ENCODE measurements at regions not wholly inside any gene's neighbourhood (a gene's known extent, or its start where the extent isn't known, plus 50 kb on each side); places are given as distances from the start of the nearest gene placed in this dataset.
"Not testable (repeated sequence)": the region's sequence is repeated elsewhere in the genome, so short reads cannot be mapped to it uniquely, and the experiment has no call there.

DNA sequence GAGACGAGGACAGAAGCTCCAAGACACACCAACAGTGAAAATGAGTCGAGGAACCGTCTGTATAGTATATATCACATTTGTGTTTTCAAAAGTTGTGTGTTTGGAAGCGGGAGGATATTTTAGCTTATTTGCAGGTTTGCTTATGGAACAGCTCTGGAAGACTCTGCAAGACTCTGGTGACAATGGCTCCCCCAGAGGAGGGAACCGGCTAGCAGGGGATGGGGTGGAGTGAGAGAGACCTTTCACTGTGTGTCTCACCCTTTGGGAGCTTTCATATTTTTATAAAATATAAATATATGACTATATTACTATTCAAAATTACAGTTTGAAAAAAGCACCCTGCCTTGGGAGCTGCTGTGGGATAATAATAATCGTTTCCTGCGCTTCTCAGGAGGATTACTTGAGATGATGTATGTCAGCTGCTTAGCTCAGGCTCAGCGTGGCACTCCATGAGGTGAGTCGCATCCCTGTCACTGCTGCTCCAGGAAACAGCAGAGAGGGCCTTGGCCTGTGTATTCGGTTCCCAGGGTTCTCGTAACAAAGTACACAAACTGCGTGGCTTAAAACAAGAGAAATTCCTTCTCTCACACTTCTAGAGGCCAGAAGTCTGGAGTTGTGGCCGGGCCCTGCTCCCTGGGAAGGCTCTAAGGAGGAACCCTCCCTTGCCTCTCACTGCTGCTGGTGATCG, 183.9 kb downstream of the FAM43A start:
- DNase-seq = no peak
- Histone ChIP-seq H3K36me3 (no peaks in the 10 kb centered on the region), H3K4me1 (peaks cover 20% of the 10 kb centered on the region), H3K4me3 (no peak overlapping the region), H3K9me3 (replicated peaks) (no peaks in the 10 kb centered on the region), H3K27ac (no peak overlapping the region), H3K27me3 (no peaks in the 10 kb centered on the region)

DNA sequence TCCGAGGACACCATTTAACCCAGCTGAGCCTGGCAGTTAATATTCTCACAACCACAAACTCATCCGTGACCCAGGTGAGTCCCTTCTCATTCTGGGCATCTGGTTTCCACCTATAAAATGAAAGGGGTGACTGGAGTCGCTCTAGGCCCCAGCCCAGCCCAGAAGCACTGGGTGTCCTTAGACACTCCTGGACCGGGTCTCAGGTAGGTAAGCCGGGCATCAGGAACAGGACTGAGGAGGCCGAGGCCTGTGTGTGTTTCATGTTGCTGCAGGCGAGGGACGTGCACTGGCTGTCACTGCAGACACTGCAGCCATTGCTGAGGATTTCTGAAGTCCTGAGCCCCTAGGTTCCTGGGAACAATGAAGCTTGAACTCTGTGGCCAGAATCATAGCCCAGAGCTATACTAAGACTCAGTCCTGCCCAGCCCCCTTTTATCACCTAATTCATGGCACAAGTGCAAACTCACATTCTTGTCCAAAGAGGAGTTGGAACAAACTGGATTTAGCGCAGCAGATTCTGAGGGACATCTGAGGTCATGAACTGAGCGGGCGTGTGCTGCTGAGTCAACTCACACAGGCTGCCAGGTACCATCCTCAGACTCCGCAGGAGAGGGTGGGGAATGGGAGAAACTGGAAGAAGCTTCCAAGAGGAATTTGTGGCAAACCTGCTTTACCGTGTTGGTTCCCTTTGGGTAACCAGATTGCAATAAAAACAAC, 184.9 kb downstream of the FAM43A start:
- no peak for DNase-seq
- H3K27me3 ChIP-seq = no peaks in the 10 kb centered on the region
- H3K4me3 ChIP-seq = no peak overlapping the region
- peaks cover 20% of the 10 kb centered on the region for H3K4me1 ChIP-seq
- no peaks in the 10 kb centered on the region for H3K9me3 ChIP-seq (replicated peaks)
- H3K36me3 ChIP-seq = no peaks in the 10 kb centered on the region
- no peak overlapping the region for H3K27ac ChIP-seq

DNA sequence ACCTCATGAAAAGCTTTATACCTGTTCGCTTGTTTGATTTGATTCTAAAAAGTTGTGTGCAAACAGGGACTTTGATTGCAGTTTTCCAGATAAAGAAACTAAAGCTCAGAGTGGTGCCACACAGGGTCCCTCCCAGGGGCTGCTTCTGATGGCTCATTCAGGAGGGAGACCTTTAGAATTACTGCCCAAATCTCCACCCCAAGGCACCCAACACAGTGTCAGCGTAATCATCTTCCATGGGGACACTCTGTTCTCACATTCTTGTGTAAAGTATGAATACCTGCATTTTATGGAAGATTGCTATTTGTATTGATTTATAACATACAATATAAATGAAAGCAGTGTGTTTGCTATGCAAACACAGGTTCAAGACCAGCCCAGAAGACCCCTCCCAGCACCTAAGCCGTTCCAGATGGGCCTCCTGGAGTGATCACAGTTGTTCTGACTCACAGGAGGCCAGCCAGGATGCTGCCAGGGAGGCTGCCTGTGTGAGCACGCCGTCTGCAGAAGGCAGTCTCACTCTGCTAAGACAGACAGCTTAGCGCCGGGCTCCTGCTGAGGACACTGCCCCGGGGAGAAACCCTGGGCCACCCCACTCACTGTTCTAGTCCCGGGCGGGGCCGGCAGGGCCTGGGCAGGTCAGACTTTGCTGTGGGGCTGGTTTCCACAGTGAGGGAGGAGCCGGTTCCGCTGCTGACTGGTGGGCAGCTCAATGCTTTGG, 185.6 kb downstream of the FAM43A start:
- Histone ChIP-seq H3K27me3 (no peaks in the 10 kb centered on the region), H3K9me3 (replicated peaks) (no peaks in the 10 kb centered on the region), H3K4me3 (peak overlapping the region; percentile 11; the same call in 1 of the 2 replicates), H3K27ac (peak overlapping the region; percentile 35), H3K36me3 (no peaks in the 10 kb centered on the region), H3K4me1 (peaks cover 20% of the 10 kb centered on the region)
- peak; percentile 85 to 86 for DNase-seq

DNA sequence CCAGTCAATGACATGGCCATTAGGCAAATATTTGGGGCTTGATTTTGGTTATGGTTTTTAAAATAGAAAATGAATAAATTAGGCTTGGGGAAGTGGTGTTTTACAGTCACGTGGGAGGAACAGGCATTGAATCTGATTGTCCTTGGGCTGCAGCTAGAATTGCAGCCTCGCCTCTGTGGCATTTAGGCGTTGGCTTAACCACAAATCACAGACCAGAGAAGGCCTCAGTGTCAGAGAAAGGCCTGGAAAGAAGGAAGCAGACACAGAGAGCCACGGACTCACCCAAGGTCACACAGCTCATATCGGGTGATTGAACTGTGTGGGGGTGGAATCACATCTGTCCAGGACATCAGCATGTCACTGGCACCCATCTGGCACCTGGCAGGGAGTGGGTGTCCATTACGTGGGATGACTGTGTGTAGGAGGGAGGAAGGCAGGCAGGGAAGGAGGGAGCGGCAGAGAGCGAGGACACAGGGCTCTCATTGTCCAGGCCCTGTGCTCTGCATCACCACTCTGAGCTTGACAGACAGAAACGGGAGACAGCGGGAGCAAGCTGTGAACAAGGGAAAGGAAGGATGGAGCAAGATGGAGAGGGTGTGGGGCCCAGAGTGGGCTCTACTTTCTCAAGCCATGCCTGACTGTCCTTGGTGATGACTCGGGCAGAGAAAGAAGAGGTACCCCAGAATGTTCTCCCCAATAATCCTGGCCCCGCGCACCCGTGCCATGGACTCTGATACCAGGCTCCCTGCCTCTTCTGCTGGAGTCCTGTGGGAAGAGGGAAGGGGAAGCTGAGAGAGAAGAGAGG, 186.4 kb downstream of the FAM43A start:
- peak; percentile 64 to 71 for DNase-seq
- Histone ChIP-seq H3K9me3 (replicated peaks) (no peaks in the 10 kb centered on the region), H3K4me3 (peak overlapping the region; percentile 11; the same call in 1 of the 2 replicates), H3K36me3 (no peaks in the 10 kb centered on the region), H3K27ac (peak overlapping the region; percentile 35), H3K4me1 (peaks cover 20% of the 10 kb centered on the region), H3K27me3 (no peaks in the 10 kb centered on the region)

DNA sequence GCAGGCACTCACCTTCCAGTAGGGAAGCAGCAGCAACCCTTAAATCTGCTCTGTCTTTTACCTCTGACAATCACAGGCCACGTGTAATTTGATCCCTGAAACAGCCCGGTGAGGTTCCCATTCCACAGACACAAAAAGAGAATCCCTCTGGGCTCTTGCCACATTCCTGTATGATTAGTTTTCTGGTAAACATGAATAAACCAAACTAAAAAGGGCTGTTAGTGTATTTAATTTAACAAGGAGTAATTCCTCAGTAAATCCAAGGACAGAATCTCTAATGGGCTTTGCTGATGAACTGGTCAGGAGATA, 186.9 kb downstream of the FAM43A start:
- peak in 1 of 2 experiments; percentile 26 for DNase-seq
- peaks cover 20% of the 10 kb centered on the region for H3K4me1 ChIP-seq
- H3K27ac ChIP-seq = peak overlapping the region; percentile 35
- no peaks in the 10 kb centered on the region for H3K36me3 ChIP-seq
- no peaks in the 10 kb centered on the region for H3K9me3 ChIP-seq (replicated peaks)
- H3K4me3 ChIP-seq = no peak overlapping the region
- H3K27me3 ChIP-seq = 0 out of 2 replicates have a peak, but pooled peaks cover 3% of the 10 kb centered on the region

DNA sequence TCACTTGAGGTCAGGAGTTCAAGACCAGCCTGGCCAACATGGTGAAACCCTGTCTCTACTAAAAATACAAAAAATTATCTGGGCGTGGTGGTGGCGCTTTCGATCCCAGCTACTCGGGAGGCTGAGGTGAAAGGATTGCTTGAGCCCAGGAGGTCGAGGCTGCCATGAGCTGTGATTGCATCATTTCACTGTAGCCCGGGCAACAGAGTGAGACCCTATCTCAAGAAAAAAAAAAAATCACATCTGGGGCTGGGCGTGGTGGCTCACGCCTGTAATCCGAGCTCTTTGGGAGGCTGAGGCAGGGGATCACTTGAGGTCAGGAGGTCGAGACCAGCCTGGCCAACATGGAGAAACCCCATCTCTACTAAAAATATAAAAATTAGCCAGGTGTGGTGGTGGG, 187.8 kb downstream of the FAM43A start:
- H3K9me3 ChIP-seq (replicated peaks); H3K27ac ChIP-seq; H3K27me3 ChIP-seq; H3K36me3 ChIP-seq; H3K4me3 ChIP-seq; DNase-seq: not testable (repeated sequence)
- peaks cover 20% of the 10 kb centered on the region for H3K4me1 ChIP-seq

DNA sequence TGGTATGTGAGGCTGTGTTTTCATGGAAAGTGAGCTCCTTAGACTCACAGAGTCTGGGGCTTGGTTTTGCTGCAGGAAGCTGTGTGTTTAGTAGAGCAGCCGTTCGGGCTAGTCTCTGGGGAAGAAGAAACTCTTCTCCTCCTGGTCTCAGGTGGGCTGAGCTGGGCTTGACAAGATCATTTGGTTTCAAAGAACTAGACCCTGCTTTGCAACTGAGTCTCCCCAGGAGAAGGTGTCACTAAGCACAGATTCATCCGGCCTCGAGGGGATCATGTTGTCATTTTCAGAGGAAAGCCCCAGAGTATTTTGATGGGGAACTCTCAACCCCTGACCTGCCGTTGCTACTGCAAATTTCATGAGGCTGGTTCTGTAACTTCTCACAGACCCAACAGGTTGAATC, 188.5 kb downstream of the FAM43A start:
- Histone ChIP-seq H3K9me3 (replicated peaks) (no peaks in the 10 kb centered on the region), H3K27me3 (0 out of 2 replicates have a peak, but pooled peaks cover 3% of the 10 kb centered on the region), H3K4me3 (no peak overlapping the region), H3K4me1 (peaks cover 20% of the 10 kb centered on the region), H3K27ac (no peak overlapping the region), H3K36me3 (no peaks in the 10 kb centered on the region)
- DNase-seq = no peak

DNA sequence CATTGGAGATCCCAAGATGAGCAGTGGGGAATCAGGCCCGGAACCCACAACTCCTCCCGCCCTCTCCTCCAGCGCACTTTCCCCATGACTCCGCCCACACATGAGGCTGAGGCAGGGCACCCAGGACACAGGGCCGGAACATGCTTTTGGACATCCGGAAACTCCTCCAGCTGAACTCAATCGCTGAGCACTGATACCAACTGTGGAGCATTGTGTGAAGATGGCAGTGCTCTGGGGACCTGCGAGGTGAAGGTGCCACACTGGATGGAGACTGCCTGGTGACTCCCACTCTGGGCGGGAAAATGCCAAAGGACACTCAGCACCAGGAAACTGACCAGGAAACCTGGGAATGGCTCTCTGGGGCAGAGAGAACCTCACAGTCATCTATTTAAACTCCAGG, 189.1 kb downstream of the FAM43A start:
- no peak for DNase-seq
- Histone ChIP-seq H3K27ac (no peak overlapping the region), H3K27me3 (0 out of 2 replicates have a peak, but pooled peaks cover 7% of the 10 kb centered on the region)

DNA sequence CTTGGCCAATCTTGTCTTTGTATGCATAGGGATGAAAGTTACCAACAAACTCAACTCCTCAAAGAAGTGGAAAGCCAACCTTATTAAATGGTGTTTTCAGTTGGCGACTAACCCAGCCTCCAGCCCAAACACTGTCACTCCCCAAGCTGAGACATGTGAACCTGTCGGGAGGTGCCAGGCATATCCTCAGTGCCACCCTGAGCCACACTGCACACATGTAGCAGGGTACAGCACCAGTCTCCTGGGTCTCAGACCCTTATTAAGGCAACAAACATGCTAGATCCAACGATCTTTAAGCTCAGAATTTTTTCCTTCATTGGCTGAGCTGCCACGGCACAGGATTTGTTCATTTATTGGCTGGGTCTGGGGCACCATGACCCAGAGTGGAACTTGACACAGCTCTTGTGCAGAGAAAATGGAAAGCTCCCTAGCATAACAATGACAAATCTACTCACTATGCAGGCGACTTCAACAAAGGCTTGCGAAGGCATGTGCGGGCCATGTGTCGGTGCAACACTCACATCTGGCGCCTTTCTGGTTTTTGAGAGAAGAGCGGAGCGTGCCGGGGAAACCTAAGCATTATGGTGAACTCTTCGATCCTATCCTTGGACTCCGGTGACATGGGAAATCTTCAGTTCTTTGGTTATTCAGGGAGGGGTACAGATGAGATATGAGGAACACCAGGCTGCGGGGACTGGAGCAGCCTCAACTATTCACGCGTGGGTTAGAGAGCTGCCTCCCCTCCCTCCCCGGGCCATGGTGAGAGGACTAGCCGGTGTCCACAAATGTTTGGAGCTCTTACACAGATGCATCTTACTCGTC, 190.1 kb downstream of the FAM43A start:
- Histone ChIP-seq H3K27me3 (peaks cover 14% of the 10 kb centered on the region; the same call in 1 of the 2 replicates), H3K27ac (no peak overlapping the region), H3K36me3 (no peaks in the 10 kb centered on the region), H3K9me3 (replicated peaks) (no peaks in the 10 kb centered on the region), H3K4me3 (no peak overlapping the region), H3K4me1 (peaks cover 19% of the 10 kb centered on the region)
- no peak for DNase-seq

More for the DNA sequence above, 189.1 kb downstream of the FAM43A start:
- no peaks in the 10 kb centered on the region for H3K36me3 ChIP-seq
- H3K4me1 ChIP-seq = peaks cover 20% of the 10 kb centered on the region
- no peak overlapping the region for H3K4me3 ChIP-seq
- H3K9me3 ChIP-seq (replicated peaks) = no peaks in the 10 kb centered on the region

DNA sequence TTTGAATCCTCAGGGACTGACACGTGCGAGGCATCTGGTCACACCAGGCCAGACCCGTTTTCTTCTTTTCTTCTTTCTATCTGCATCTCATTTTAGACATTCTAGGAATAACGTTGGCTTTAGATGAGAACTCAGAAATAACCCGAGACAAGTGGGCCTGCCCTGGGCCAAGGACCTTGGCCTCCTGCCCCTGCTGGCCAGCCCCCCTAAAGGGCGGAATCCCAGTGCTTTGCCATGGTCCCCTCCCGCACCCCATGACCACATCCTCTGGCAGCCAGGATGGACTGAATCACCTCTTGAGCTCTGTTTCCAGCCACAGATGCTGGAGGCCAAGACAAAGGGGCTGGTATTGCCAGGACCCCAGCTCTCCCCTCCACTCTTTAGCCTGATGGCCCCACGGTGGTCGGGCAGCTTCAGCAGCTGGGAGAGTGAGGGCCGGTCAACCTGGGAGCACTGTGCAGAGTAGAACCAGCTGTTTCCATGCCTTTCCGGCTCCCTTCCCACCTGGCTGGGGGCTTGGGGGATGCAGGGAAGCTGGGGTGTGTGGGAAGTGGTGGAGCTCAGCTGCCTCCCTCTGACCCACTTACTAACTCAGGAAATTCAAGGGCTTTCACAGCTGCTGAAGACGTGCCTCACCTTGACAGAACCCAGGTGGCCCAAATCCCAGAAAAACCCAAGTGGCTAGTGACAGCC, 190.9 kb downstream of the FAM43A start:
- no peaks in the 10 kb centered on the region for H3K36me3 ChIP-seq
- no peak overlapping the region for H3K27ac ChIP-seq
- H3K4me1 ChIP-seq = peaks cover 14% of the 10 kb centered on the region
- DNase-seq = no peak
- H3K4me3 ChIP-seq = no peak overlapping the region
- no peaks in the 10 kb centered on the region for H3K9me3 ChIP-seq (replicated peaks)
- peaks cover 14% of the 10 kb centered on the region; the same call in 1 of the 2 replicates for H3K27me3 ChIP-seq

DNA sequence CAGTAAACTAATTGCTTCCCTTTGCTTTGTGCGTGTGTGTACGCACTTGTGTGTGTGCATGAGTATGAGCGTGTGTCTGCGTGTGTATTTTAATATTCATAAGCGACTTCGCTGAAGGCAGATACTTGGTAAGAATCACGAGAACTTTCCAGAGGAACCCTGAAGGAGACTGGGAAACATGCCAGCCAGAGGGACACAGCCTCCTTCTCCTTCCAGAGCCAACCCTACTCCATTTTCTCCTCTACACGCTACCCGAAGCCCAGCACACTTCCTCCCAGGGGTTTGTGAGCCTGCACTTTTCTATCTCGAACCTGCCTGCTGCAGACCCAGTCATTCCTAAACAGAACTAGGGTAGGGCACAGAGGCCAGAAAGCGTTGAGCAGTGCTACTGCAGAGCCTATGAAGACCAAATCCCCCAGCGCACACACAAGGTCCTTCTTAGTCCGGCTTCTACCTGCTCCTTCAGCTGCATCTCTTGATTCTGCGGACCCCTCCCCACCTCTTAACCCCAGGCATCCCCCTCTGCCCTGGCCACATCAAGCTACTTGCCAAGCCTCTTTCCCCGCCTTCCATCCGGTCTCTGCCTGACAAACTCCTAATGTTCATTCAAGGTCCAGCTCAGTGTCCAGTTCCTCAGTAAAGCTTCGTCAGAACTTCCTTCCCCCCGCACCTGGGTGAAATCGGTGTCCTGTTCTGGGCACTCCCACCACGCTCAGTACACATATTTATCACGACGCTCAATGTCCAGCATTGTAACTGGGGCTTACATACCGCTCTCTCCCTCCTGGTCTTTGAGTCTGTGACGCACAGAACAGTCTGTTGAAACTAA, 191.8 kb downstream of the FAM43A start:
- peaks cover 5% of the 10 kb centered on the region for H3K4me1 ChIP-seq
- H3K36me3 ChIP-seq = no peaks in the 10 kb centered on the region
- H3K9me3 ChIP-seq (replicated peaks) = 0 out of 2 replicates have a peak, but pooled peaks cover 2% of the 10 kb centered on the region
- no peak for DNase-seq
- no peak overlapping the region for H3K4me3 ChIP-seq
- H3K27ac ChIP-seq = no peak overlapping the region
- peaks cover 19% of the 10 kb centered on the region; the same call in 1 of the 2 replicates for H3K27me3 ChIP-seq

DNA sequence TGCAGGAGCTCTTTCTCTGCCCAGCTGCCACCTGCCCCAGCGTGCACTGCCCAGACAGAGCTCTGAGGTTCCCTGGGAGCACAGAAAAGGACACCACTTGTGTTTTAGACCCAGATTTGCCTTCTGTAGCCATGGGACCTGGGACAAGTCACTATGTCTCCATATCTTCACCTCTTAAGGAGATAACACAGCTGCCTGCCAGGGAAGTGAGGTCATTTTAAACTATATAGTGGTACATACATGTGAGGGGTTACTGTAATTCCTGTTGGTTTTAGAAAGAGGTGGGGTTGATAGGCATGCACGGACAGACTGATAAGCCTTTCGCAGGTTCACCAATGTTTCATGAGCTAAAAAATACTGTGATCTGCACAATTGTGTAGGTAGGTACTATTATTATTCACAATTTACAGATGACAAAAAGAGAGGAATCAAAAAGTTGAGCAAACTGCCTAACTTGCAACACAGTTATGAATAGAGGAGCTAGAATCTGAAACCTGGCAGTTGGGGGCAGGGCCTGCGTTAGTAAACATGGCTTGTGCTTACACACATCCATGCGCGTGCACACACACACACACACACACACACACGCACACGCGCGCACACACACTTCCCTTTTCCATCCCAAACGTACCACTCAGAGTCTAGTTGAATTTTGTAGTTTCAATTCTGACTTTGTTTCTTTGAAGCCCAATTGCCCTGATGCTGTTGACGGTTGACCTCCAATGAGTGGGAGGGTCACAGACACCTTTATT, 193.6 kb downstream of the FAM43A start:
- no peak overlapping the region for H3K27ac ChIP-seq
- no peaks in the 10 kb centered on the region for H3K4me1 ChIP-seq
- no peak overlapping the region for H3K4me3 ChIP-seq
- H3K9me3 ChIP-seq (replicated peaks) = peaks cover 9% of the 10 kb centered on the region
- H3K27me3 ChIP-seq = peaks cover 19% of the 10 kb centered on the region; the same call in 1 of the 2 replicates
- no peaks in the 10 kb centered on the region for H3K36me3 ChIP-seq
- no peak for DNase-seq

All from SJCRH30 (cell line).